NB4 (cell line): ENCODE measurements at regions not wholly inside any gene's neighbourhood (a gene's known extent, or its start where the extent isn't known, plus 50 kb on each side); places are given as distances from the start of the nearest gene placed in this dataset.

ENCODE experiments used
- DNase-seq: peaks from one replicate; pipeline ENCODE4 v3.0.0; 2010; ENCODE audit warnings: low read depth
- H3K4me3 ChIP-seq: one replicate; pipeline ENCODE4 v1.5.1; 2011; ENCODE audit warnings: mild to moderate bottlenecking, low read depth, low read length, moderate library complexity
- CTCF ChIP-seq: IDR thresholded peaks from one replicate; pipeline ENCODE4 v1.5.1; 2012; ENCODE audit warnings: low read depth, low read length
- MAX ChIP-seq: IDR thresholded peaks from 2 replicates; pipeline ENCODE4 v1.6.1; 2011; ENCODE audit warnings: low read depth, low read length
- MYC ChIP-seq: IDR thresholded peaks from 2 replicates; pipeline ENCODE4 v1.6.1; 2011; ENCODE audit warnings: low read depth, low read length
- POLR2A ChIP-seq: IDR thresholded peaks from 2 replicates; pipeline ENCODE4 v1.6.1; 2011; ENCODE audit warnings: mild to moderate bottlenecking; ENCODE audit not compliant: insufficient read length; ENCODE audit errors: extremely low read depth

GRCh38 chr5:133761632-133762031, 149.3 kb upstream of the FSTL4 start:
- TF ChIP-seq POLR2A = no peak
- no peak for TF ChIP-seq MYC
- H3K4me3 ChIP-seq = no peak overlapping the region
- no peak for DNase-seq

GRCh38 chr5:133760532-133760931, 148.2 kb upstream of the FSTL4 start:
- TF ChIP-seq POLR2A (no peak), CTCF (no peak)
- H3K4me3 ChIP-seq = no peak overlapping the region
- DNase-seq = no peak

- no peak overlapping the region for H3K4me3 ChIP-seq
- DNase-seq = no peak
- TF ChIP-seq CTCF (no peak), MYC (no peak), MAX (no peak), POLR2A (no peak)
Measured at GRCh38 chr5:133758641-133759040, 146.3 kb upstream of the FSTL4 start.

- TF ChIP-seq POLR2A (no peak), CTCF (no peak), MYC (no peak), MAX (no peak)
- DNase-seq = no peak
- no peak overlapping the region for H3K4me3 ChIP-seq
Measured at GRCh38 chr5:133757396-133757945, 145.1 kb upstream of the FSTL4 start.

GRCh38 chr5:133756756-133757155, 144.4 kb upstream of the FSTL4 start:
- no peak for TF ChIP-seq MAX
- TF ChIP-seq CTCF = no peak
- TF ChIP-seq POLR2A = no peak
- TF ChIP-seq MYC = no peak
- no peak for DNase-seq

GRCh38 chr5:133756036-133756435, 143.7 kb upstream of the FSTL4 start:
- DNase-seq = no peak
- no peak overlapping the region for H3K4me3 ChIP-seq
- TF ChIP-seq CTCF (no peak), MYC (no peak), POLR2A (no peak), MAX (no peak)

More at GRCh38 chr5:133756756-133757155, 144.4 kb upstream of the FSTL4 start:
- no peak overlapping the region for H3K4me3 ChIP-seq
